LNCAP (cell line): ENCODE measurements at regions not wholly inside any gene's neighbourhood (a gene's known extent, or its start where the extent isn't known, plus 50 kb on each side); places are given as distances from the start of the nearest gene placed in this dataset.

Source experiments
- TF ChIP-seq, protein P1 (sequence below): fragments of 450-650 bp; IDR thresholded peaks from 2 replicates; pipeline ENCODE4 v1.5.1; 2017; ENCODE audit warnings: mild to moderate bottlenecking

DNA sequence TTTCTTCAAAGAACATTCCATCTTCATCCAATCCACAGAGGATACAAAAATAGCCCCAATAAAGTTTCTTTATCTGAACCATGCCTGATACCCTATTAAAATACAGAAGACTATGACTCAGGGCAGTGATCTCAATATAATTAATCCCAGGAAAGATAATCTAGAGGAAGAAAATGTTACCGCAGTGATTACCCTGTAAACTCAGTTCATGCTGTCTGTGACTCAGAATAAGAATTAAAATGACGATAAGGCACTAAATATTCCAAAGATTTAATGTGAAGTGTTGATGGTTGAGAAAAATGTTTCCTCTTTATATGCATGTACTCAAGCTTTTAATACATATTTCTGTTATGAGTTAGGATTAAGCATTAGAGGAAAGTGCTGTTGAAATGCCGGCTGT is 88.6 kb upstream of the LYPLAL1 start:
- TF ChIP-seq, protein P1, sequence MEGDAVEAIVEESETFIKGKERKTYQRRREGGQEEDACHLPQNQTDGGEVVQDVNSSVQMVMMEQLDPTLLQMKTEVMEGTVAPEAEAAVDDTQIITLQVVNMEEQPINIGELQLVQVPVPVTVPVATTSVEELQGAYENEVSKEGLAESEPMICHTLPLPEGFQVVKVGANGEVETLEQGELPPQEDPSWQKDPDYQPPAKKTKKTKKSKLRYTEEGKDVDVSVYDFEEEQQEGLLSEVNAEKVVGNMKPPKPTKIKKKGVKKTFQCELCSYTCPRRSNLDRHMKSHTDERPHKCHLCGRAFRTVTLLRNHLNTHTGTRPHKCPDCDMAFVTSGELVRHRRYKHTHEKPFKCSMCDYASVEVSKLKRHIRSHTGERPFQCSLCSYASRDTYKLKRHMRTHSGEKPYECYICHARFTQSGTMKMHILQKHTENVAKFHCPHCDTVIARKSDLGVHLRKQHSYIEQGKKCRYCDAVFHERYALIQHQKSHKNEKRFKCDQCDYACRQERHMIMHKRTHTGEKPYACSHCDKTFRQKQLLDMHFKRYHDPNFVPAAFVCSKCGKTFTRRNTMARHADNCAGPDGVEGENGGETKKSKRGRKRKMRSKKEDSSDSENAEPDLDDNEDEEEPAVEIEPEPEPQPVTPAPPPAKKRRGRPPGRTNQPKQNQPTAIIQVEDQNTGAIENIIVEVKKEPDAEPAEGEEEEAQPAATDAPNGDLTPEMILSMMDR, result no peak

DNA sequence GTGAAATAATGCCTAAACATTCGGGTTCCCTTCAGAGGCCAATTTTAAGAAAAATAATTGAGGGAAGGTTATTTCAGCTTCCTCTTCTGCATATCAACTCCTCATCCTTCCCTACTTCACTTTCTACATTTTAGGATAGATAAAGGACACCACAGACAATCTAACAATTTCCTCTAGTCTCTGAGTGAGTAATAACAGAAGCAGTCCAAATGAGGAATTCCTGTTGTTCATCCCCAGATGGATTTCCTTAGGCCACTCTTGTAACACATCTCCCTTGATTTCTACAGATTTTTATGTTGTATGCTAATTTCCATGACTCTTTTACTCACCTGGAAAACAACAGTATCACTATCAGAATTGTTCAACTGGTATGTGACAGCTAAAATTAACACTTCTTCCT is 87.7 kb upstream of the LYPLAL1 start:
- TF ChIP-seq, protein P1, result no peak

DNA sequence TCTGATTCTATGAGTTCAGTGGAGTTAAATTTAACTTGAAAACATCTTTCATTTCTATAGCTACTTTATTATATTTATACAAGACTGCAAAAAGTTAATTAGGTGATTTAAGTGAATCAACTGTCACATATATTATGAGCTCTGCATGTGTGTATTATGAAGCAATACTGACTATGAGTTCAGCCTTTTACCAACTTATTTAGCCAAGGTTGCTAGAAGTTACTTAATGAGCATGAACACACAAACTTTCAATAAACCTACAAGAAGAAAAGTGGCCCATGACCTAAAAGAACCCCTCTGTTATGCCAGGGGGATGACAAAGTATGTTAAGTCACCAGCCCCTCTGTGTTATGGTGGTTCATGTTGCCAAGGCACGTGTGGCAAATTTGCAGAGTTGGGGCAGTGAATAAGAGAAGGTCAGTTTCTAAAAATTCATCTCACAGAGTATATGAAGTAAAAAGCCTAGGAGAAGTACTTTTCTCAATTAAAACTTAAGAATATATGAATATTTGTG is 86.7 kb upstream of the LYPLAL1 start:
- TF ChIP-seq, protein P1, result no peak

DNA sequence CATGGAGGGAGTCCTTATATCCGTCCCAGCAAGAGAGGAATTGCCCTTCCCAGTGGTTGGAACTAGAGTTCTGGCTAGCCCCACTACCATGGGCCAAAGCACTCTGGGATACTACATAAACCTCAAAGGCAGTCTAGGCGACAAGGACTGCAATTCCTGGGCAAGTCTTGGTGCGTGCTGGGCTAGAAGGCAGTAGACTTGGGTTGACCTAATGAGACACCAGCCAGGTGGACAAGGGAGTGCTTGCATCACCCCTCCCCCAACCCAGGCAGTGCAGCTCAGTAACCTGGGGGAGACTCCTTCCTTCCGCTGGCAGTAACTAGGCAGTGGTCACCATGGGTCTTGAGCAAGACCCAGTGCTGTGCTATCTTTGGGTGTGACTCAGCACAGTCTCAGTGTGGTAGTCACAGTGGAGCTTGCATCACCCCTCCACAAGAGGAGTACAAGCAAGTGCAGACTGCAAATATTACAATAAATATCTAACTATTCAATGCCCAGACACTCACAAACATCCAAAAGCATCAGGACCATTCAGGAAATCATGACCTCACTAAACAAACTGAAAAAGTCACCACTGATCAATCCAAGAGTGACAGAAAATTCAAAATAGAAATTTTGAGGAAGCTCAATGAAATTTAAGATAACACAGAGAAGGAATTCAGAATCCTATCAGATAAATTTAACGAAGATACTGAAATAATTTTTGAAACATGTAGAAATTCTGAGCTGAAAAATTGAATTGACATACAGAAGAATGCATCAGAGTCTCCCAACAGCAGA is 84.7 kb upstream of the LYPLAL1 start:
- TF ChIP-seq, protein P1, result no peak

DNA sequence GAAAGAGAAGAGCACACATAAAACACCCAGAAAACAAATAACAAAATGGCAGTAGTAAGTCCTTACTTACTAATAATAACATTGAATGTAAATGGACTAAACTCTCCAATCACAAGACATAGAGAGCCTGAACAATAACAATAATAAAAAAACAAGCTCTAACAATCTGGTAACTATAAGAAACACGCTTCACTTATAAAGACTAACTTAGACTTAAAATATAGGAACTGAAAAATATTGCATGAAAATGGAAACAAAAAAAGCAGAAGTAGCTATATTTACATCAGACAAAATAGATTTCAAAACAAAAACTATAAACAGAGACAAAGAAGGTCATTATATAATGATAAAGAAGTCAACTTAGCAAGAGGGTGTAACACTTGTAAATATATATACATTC is 83.1 kb upstream of the LYPLAL1 start:
- TF ChIP-seq, protein P1, result no peak

DNA sequence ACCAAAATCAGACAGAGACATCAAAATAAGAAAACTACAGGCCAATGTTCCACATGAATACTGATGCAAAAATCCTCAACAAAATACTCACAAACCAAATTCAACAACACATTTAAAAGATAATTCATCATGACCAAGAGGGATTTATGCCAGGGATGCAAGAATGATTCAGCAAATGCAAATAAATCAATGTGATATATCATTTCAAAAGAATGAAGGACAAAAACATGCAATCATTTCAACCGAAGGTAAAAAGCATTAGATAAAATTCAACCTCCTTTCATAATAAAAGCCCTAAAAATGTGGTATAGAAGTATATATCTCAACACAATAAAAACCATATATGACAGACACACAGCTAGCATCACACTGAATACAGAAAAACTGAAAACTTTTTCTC is 81.5 kb upstream of the LYPLAL1 start:
- TF ChIP-seq, protein P1, result no peak

DNA sequence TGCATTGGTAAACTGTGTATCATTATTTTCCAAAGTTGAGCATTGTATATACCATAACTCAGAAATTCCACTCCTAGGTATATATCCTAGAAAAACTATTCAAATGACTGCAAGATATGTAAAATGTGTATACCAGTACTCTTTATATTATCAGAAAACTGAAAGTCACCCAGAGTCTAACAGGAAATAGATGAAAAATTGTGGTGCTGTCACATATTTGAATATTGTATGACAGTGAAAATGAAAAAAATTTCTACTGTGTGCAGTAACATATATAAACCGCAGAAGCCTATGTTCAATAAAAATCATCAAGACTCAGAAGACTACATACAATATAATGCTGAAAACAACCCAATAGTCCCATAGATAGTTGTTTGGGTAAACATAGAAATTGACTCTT is 74.4 kb upstream of the LYPLAL1 start:
- TF ChIP-seq, protein P1, result no peak
